ENCODE measurements at regions not wholly inside any gene's neighbourhood (a gene's known extent, or its start where the extent isn't known, plus 50 kb on each side); places are given as distances from the start of the nearest gene placed in this dataset.

- Histone ChIP-seq H3K4me3 (no peak overlapping the region), H3K9me3 (no peaks in the 10 kb centered on the region), H3K27me3 (no peaks in the 10 kb centered on the region), H3K27ac (no peak overlapping the region), H3K36me3 (no peaks in the 10 kb centered on the region), H3K4me1 (no peaks in the 10 kb centered on the region)
- DNase-seq: no peak
- TF ChIP-seq CTCF (IDR thresholded peaks at IDR 0.05) (no peak), POLR2A (IDR thresholded peaks at IDR 0.05) (no peak)
Measured at GRCh38 chr16:80047842-80048241, 447.3 kb upstream of the MAF start.

GRCh38 chr16:80046848-80047247 lies 446.3 kb upstream of the MAF start:
- DNase-seq: no peak
- Histone ChIP-seq H3K36me3 (no peaks in the 10 kb centered on the region), H3K9me3 (no peaks in the 10 kb centered on the region), H3K4me1 (no peaks in the 10 kb centered on the region), H3K27ac (no peak overlapping the region), H3K4me3 (no peak overlapping the region), H3K27me3 (no peaks in the 10 kb centered on the region)
- no peak for TF ChIP-seq POLR2A (IDR thresholded peaks at IDR 0.05)
- no peak for TF ChIP-seq CTCF (IDR thresholded peaks at IDR 0.05)

- Histone ChIP-seq H3K27me3 (no peaks in the 10 kb centered on the region), H3K4me3 (no peak overlapping the region), H3K27ac (no peak overlapping the region), H3K4me1 (no peaks in the 10 kb centered on the region), H3K36me3 (no peaks in the 10 kb centered on the region), H3K9me3 (no peaks in the 10 kb centered on the region)
- TF ChIP-seq POLR2A (IDR thresholded peaks at IDR 0.05) (no peak), CTCF (IDR thresholded peaks at IDR 0.05) (no peak)
- DNase-seq: no peak
Measured at GRCh38 chr16:80046261-80046660, 445.7 kb upstream of the MAF start.

- Histone ChIP-seq H3K36me3 (no peaks in the 10 kb centered on the region), H3K4me3 (no peak overlapping the region), H3K4me1 (no peaks in the 10 kb centered on the region), H3K9me3 (no peaks in the 10 kb centered on the region), H3K27ac (no peak overlapping the region), H3K27me3 (no peaks in the 10 kb centered on the region)
- TF ChIP-seq POLR2A (IDR thresholded peaks at IDR 0.05) (no peak), CTCF (IDR thresholded peaks at IDR 0.05) (no peak)
- no peak for DNase-seq
Measured at GRCh38 chr16:80045861-80046260, 445.3 kb upstream of the MAF start.

GRCh38 chr16:80041410-80041809 lies 440.9 kb upstream of the MAF start:
- Histone ChIP-seq H3K4me1 (no peaks in the 10 kb centered on the region), H3K36me3 (no peaks in the 10 kb centered on the region), H3K27me3 (no peaks in the 10 kb centered on the region), H3K27ac (no peak overlapping the region), H3K4me3 (no peak overlapping the region), H3K9me3 (no peaks in the 10 kb centered on the region)
- TF ChIP-seq CTCF (IDR thresholded peaks at IDR 0.05) (no peak), POLR2A (IDR thresholded peaks at IDR 0.05) (no peak)
- DNase-seq: no peak

GRCh38 chr16:80040814-80041213 lies 440.3 kb upstream of the MAF start:
- no peak overlapping the region for H3K27ac ChIP-seq
- TF ChIP-seq CTCF (IDR thresholded peaks at IDR 0.05): no peak
- no peak for TF ChIP-seq POLR2A (IDR thresholded peaks at IDR 0.05)
- no peaks in the 10 kb centered on the region for H3K9me3 ChIP-seq
- no peak overlapping the region for H3K4me3 ChIP-seq
- DNase-seq: no peak
- H3K36me3 ChIP-seq: no peaks in the 10 kb centered on the region
- H3K4me1 ChIP-seq: no peaks in the 10 kb centered on the region
- no peaks in the 10 kb centered on the region for H3K27me3 ChIP-seq

Measured in Peyer's patch (tissue), 4 donors.